ENCODE measurements at regions not wholly inside any gene's neighbourhood (a gene's known extent, or its start where the extent isn't known, plus 50 kb on each side); places are given as distances from the start of the nearest gene placed in this dataset.

- peaks cover 0 to 2% of the 10 kb centered on the region in 2 donors for H3K4me1 ChIP-seq (ENCODE audit: control insufficient read depth in 2 of 2, insufficient read depth in 1 of 2, low read depth in 1 of 2, low read length in 2 of 2)
- no peak overlapping the region for H3K18ac ChIP-seq (ENCODE audit: low read length)
- H3K27me3 ChIP-seq (ENCODE audit: control insufficient read depth in 3 of 3, insufficient read depth in 3 of 3, low read depth in 1 of 3, low read length in 3 of 3), result no peaks in the 10 kb centered on the region
- H2BK120ac ChIP-seq (ENCODE audit: low read depth, low read length), result no peak overlapping the region
- no peak overlapping the region for H2BK12ac ChIP-seq (ENCODE audit: low read length)
- no peak overlapping the region for H2BK5ac ChIP-seq (ENCODE audit: low read length)
- no peak overlapping the region for H3K14ac ChIP-seq (ENCODE audit: low read length)
- H3K4ac ChIP-seq (ENCODE audit: low read length), result no peak overlapping the region
- no peaks in the 10 kb centered on the region for H3K9me3 ChIP-seq (replicated peaks in 1 of 2; ENCODE audit: control insufficient read depth in 2 of 2, insufficient read depth in 1 of 2, low read depth in 1 of 2, low read length in 2 of 2)
- WGBS, 2 donors (ENCODE audit: extremely low coverage in 2 of 2, insufficient read length in 2 of 2, insufficient replicate concordance in 1 of 2), result no CpG with 5 or more reads among the region's 3 CpGs
- H3K27ac ChIP-seq (replicated peaks; ENCODE audit: low read length), result no peak overlapping the region
- peak; percentile 78 for DNase-seq (ENCODE audit: low spot score)
- no peak overlapping the region for H2BK15ac ChIP-seq (ENCODE audit: low read length)
- no peak overlapping the region for H4K8ac ChIP-seq (ENCODE audit: low read depth, low read length)
- H3K4me3 ChIP-seq (ENCODE audit: low read length in 2 of 2), result no peak overlapping the region
- H4K91ac ChIP-seq (ENCODE audit: low read depth, low read length, poor library complexity), result no peak overlapping the region
- no peaks in the 10 kb centered on the region for H3K36me3 ChIP-seq (replicated peaks in 1 of 2; ENCODE audit: control insufficient read depth in 2 of 2, insufficient read depth in 2 of 2, low read length in 2 of 2)
- H3K79me1 ChIP-seq (ENCODE audit: low read depth, low read length), result no peaks in the 10 kb centered on the region
- no peak overlapping the region for H2AK5ac ChIP-seq (ENCODE audit: low read depth, low read length)
- no peak overlapping the region for H3K23ac ChIP-seq (ENCODE audit: low read depth, low read length, poor library complexity)
- H3K9ac ChIP-seq (ENCODE audit: low read depth, low read length, poor library complexity), result no peak overlapping the region
- no peak overlapping the region for H3K4me2 ChIP-seq (ENCODE audit: insufficient read depth, low read length, poor library complexity, severe bottlenecking)
- no peak overlapping the region for H2AFZ ChIP-seq (ENCODE audit: low read length)
Measured at GRCh38 chr3:124217542-124217941, 225.6 kb upstream of the ROPN1 start.

GRCh38 chr3:124221422-124221821, 229.5 kb upstream of the ROPN1 start:
- H2BK12ac ChIP-seq (ENCODE audit: low read length), result no peak overlapping the region
- no peaks in the 10 kb centered on the region for H3K36me3 ChIP-seq (replicated peaks in 1 of 2; ENCODE audit: control insufficient read depth in 2 of 2, insufficient read depth in 2 of 2, low read length in 2 of 2)
- H3K18ac ChIP-seq (ENCODE audit: low read length), result no peak overlapping the region
- no peak overlapping the region for H3K4ac ChIP-seq (ENCODE audit: low read length)
- DNase-seq (ENCODE audit: low spot score), result no peak
- H2BK15ac ChIP-seq (ENCODE audit: low read length), result no peak overlapping the region
- H4K91ac ChIP-seq (ENCODE audit: low read depth, low read length, poor library complexity), result no peak overlapping the region
- H3K27ac ChIP-seq (replicated peaks; ENCODE audit: low read length), result no peak overlapping the region
- H3K79me1 ChIP-seq (ENCODE audit: low read depth, low read length), result no peaks in the 10 kb centered on the region
- H4K8ac ChIP-seq (ENCODE audit: low read depth, low read length), result no peak overlapping the region
- H3K27me3 ChIP-seq (ENCODE audit: control insufficient read depth in 3 of 3, insufficient read depth in 3 of 3, low read depth in 1 of 3, low read length in 3 of 3), result no peaks in the 10 kb centered on the region
- no peak overlapping the region for H2BK5ac ChIP-seq (ENCODE audit: low read length)
- H3K4me1 ChIP-seq (ENCODE audit: control insufficient read depth in 2 of 2, insufficient read depth in 1 of 2, low read depth in 1 of 2, low read length in 2 of 2), result peaks cover 0 to 11% of the 10 kb centered on the region in 2 donors
- H2AFZ ChIP-seq (ENCODE audit: low read length), result no peak overlapping the region
- H3K9me3 ChIP-seq (replicated peaks in 1 of 2; ENCODE audit: control insufficient read depth in 2 of 2, insufficient read depth in 1 of 2, low read depth in 1 of 2, low read length in 2 of 2), result no peaks in the 10 kb centered on the region
- no peak overlapping the region for H3K9ac ChIP-seq (ENCODE audit: low read depth, low read length, poor library complexity)
- WGBS, 2 donors (ENCODE audit: extremely low coverage in 2 of 2, insufficient read length in 2 of 2, insufficient replicate concordance in 1 of 2), result no CpG with 5 or more reads among the region's 2 CpGs
- no peak overlapping the region for H2BK120ac ChIP-seq (ENCODE audit: low read depth, low read length)
- no peak overlapping the region for H3K23ac ChIP-seq (ENCODE audit: low read depth, low read length, poor library complexity)
- H3K4me2 ChIP-seq (ENCODE audit: insufficient read depth, low read length, poor library complexity, severe bottlenecking), result no peak overlapping the region
- no peak overlapping the region for H2AK5ac ChIP-seq (ENCODE audit: low read depth, low read length)
- H3K14ac ChIP-seq (ENCODE audit: low read length), result no peak overlapping the region
- H3K4me3 ChIP-seq (ENCODE audit: low read length in 2 of 2), result no peak overlapping the region

- no CpG with 5 or more reads among the region's 3 CpGs for WGBS, 2 donors (ENCODE audit: extremely low coverage in 2 of 2, insufficient read length in 2 of 2, insufficient replicate concordance in 1 of 2)
Measured at GRCh38 chr3:124223853-124224252, 231.9 kb upstream of the ROPN1 start.

GRCh38 chr3:124227150-124227630, 235.3 kb upstream of the ROPN1 start:
- no CpG with 5 or more reads among the region's 1 CpG for WGBS, 2 donors (ENCODE audit: extremely low coverage in 2 of 2, insufficient read length in 2 of 2, insufficient replicate concordance in 1 of 2)

More at GRCh38 chr3:124223853-124224252, 231.9 kb upstream of the ROPN1 start:
- H2AK5ac ChIP-seq (ENCODE audit: low read depth, low read length), result no peak overlapping the region
- H2BK12ac ChIP-seq (ENCODE audit: low read length), result no peak overlapping the region
- H3K18ac ChIP-seq (ENCODE audit: low read length), result no peak overlapping the region
- H3K14ac ChIP-seq (ENCODE audit: low read length), result no peak overlapping the region
- H3K23ac ChIP-seq (ENCODE audit: low read depth, low read length, poor library complexity), result no peak overlapping the region
- no peak overlapping the region for H3K4ac ChIP-seq (ENCODE audit: low read length)
- H2BK5ac ChIP-seq (ENCODE audit: low read length), result no peak overlapping the region
- H2AFZ ChIP-seq (ENCODE audit: low read length), result no peak overlapping the region
- H3K9me3 ChIP-seq (replicated peaks in 1 of 2; ENCODE audit: control insufficient read depth in 2 of 2, insufficient read depth in 1 of 2, low read depth in 1 of 2, low read length in 2 of 2), result peaks cover 10 to 13% of the 10 kb centered on the region in 2 donors
- H3K4me1 ChIP-seq (ENCODE audit: control insufficient read depth in 2 of 2, insufficient read depth in 1 of 2, low read depth in 1 of 2, low read length in 2 of 2), result peaks cover 0 to 11% of the 10 kb centered on the region in 2 donors
- no peak overlapping the region for H3K4me3 ChIP-seq (ENCODE audit: low read length in 2 of 2)
- no peak overlapping the region for H3K27ac ChIP-seq (replicated peaks; ENCODE audit: low read length)
- no peaks in the 10 kb centered on the region for H3K36me3 ChIP-seq (replicated peaks in 1 of 2; ENCODE audit: control insufficient read depth in 2 of 2, insufficient read depth in 2 of 2, low read length in 2 of 2)
- H2BK120ac ChIP-seq (ENCODE audit: low read depth, low read length), result no peak overlapping the region
- no peak overlapping the region for H4K8ac ChIP-seq (ENCODE audit: low read depth, low read length)
- H3K9ac ChIP-seq (ENCODE audit: low read depth, low read length, poor library complexity), result no peak overlapping the region
- H3K27me3 ChIP-seq (ENCODE audit: control insufficient read depth in 3 of 3, insufficient read depth in 3 of 3, low read depth in 1 of 3, low read length in 3 of 3), result no peaks in the 10 kb centered on the region
- no peaks in the 10 kb centered on the region for H3K79me1 ChIP-seq (ENCODE audit: low read depth, low read length)
- no peak for DNase-seq (ENCODE audit: low spot score)
- H4K91ac ChIP-seq (ENCODE audit: low read depth, low read length, poor library complexity), result no peak overlapping the region
- H3K4me2 ChIP-seq (ENCODE audit: insufficient read depth, low read length, poor library complexity, severe bottlenecking), result peak overlapping the region; percentile 30
- no peak overlapping the region for H2BK15ac ChIP-seq (ENCODE audit: low read length)

More at GRCh38 chr3:124227150-124227630, 235.3 kb upstream of the ROPN1 start:
- Histone ChIP-seq H2BK15ac (ENCODE audit: low read length) (no peak overlapping the region), H3K9me3 (replicated peaks in 1 of 2; ENCODE audit: control insufficient read depth in 2 of 2, insufficient read depth in 1 of 2, low read depth in 1 of 2, low read length in 2 of 2) (peaks cover 10 to 16% of the 10 kb centered on the region in 2 donors), H3K4ac (ENCODE audit: low read length) (no peak overlapping the region), H3K27me3 (ENCODE audit: control insufficient read depth in 3 of 3, insufficient read depth in 3 of 3, low read depth in 1 of 3, low read length in 3 of 3) (no peaks in the 10 kb centered on the region), H3K14ac (ENCODE audit: low read length) (no peak overlapping the region), H3K4me2 (ENCODE audit: insufficient read depth, low read length, poor library complexity, severe bottlenecking) (no peak overlapping the region), H2BK12ac (ENCODE audit: low read length) (no peak overlapping the region), H2BK120ac (ENCODE audit: low read depth, low read length) (no peak overlapping the region), H3K36me3 (replicated peaks in 1 of 2; ENCODE audit: control insufficient read depth in 2 of 2, insufficient read depth in 2 of 2, low read length in 2 of 2) (no peaks in the 10 kb centered on the region), H3K4me1 (ENCODE audit: control insufficient read depth in 2 of 2, insufficient read depth in 1 of 2, low read depth in 1 of 2, low read length in 2 of 2) (peaks cover 2 to 27% of the 10 kb centered on the region in 2 donors), H4K8ac (ENCODE audit: low read depth, low read length) (no peak overlapping the region), H4K91ac (ENCODE audit: low read depth, low read length, poor library complexity) (no peak overlapping the region), H3K18ac (ENCODE audit: low read length) (no peak overlapping the region), H3K23ac (ENCODE audit: low read depth, low read length, poor library complexity) (no peak overlapping the region), H3K4me3 (ENCODE audit: low read length in 2 of 2) (no peak overlapping the region), H3K9ac (ENCODE audit: low read depth, low read length, poor library complexity) (no peak overlapping the region), H2BK5ac (ENCODE audit: low read length) (no peak overlapping the region), H2AK5ac (ENCODE audit: low read depth, low read length) (no peak overlapping the region), H2AFZ (ENCODE audit: low read length) (no peak overlapping the region), H3K79me1 (ENCODE audit: low read depth, low read length) (no peaks in the 10 kb centered on the region), H3K27ac (replicated peaks; ENCODE audit: low read length) (no peak overlapping the region)
- no peak for DNase-seq (ENCODE audit: low spot score)

Data from neuronal stem cell (in vitro differentiated cells).